ENCODE measurements at regions not wholly inside any gene's neighbourhood (a gene's known extent, or its start where the extent isn't known, plus 50 kb on each side); places are given as distances from the start of the nearest gene placed in this dataset.

DNA sequence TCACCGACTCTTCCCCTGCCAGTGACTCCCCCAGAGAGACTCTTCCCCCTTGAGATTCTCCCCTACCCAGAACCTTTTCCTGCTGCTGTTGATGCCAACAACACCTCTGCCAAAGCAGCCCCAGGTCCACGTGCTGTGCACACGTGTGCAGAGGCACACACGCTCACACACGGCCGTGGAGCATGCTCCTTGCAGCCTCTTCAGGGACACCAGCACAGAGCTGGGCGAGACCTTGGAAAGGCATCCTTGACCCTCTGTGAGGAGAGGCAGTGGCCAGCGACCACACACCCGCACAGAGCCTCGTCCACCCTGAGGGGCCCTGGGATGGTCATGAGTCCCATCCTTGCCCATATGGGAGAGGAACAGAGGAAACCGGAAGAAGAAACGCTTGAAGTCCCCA, 181.9 kb downstream of the RBFOX3 start:
- no peak for DNase-seq (ENCODE audit: extremely low read depth, low read depth)

DNA sequence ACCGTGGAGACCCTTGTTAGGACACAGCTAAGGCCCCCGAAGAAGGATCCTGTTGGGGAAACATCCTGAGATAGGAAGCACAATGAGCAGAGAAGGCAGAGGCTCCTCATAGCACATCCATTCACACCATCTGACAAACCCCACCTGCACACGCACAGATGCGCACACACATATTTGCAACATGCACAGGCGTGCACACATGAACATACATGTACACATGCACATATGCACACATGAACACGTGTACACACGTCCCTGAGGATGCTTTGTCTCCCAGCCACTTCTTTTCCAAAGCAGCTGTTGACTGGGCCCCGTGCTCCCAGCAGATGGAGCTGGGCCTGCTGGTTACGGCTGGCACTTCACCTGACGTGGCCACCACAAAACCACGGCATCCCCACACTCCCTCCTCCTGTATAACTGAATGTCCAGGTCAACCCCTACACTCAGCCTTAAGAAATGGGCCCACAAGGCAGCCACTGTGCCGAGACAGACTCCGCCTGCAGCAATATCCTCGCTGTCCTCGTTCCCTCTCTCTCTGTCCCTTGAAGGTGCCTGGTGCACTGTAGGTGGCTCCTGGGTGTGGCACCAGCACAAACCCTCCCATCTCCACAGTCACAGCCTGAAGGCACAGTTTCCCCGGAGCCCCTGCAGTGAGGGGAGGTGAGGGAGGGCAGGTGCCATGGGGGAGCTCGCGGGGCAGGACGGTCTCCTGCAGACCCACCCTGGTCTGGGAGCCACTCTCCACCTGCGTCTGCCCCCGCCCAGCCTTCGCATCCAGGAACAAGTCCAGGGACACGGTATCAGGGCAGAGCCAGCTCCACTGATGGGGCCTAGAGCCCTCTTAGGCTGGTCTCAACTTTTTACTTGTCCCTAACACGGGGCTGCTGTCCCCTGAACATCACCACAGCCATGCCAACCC, 183.0 kb downstream of the RBFOX3 start:
- DNase-seq (ENCODE audit: extremely low read depth, low read depth): no peak

DNA sequence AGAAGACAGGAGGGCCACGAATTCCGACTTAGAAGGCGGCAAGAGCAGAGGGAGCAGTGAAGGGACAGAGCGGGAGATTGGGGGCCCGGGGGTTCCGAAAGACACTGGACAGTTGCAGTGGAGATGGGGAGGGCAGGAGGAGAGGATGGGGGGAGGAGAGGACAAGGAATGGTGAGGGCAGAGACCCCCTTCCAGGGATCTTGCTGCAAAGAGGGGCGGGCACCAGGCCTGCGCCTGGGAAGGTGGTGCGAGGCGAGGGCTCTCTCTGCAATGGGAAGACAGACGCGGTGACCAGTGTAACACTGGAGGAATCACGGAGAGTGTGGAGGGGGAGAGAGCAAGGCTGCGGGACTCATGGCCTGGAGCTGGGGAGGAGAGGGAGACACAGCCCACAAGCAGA, 185.2 kb downstream of the RBFOX3 start:
- no peak for DNase-seq (ENCODE audit: extremely low read depth, low read depth)

DNA sequence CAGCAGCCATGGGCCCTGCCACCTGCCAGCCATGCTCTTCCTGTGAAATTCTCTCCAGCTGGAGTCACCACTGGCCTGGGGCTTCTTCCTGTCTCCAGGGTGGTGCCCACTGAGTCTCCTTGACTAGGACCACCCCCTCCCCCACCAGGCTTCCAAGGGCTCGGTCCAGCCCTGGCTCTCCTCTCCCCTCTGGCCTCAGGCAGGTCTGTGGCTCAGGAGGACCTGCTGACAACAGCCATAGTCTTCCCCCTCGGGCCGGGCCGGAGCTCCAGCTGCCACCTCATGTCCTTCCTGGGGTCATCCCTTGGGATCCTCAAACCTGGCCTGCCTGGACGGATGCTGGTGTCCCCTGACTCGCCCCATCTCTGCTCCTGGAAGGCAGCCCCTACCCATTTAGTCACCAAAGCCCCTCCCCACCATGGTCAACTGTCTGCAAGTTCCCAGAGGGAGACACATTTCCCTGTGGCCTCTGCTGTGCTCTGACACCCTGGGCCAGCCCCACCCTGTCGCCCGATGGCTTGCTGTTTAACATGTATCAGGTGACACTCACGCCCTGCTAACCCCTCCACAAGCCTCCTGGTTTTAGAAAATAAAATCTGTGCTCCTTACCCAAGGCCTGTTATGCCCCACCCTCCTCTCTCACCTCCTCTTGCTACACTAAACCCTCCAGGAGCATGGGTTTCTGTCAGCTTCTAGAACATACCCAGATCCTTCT, 186.2 kb downstream of the RBFOX3 start:
- DNase-seq (ENCODE audit: extremely low read depth, low read depth): no peak

DNA sequence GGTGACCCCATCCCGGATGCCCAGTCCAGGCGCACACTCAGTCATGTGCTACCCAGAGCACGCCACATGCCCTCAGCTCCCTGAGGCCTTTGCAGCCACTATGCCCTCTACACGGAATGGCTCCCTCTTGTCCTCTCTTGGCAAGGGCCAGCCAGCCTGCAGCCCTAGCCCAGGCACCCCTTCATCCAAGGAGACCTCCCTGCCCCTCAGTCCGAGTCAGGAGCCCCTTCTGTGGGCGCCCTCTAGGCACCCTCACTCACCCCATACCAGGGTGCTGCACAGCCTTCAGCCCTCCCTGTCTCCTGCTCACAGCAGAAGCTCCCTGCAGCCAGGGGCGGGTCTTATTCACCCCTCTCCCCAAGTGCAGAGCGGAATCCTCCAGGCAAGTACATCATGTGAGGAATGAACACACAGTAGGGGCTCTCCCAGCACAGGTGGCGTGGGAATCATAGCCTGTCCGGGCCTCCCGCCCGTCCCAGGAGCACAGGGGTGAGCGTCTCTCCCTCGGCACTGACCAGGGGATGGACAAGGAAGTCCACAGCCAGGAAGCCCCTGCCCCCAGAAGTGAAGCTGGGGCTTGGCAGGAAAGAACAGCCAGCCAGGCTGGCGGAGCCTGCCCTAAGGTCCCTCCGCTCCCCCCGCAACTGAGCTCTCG, 186.9 kb downstream of the RBFOX3 start:
- no peak for DNase-seq (ENCODE audit: extremely low read depth, low read depth)

DNA sequence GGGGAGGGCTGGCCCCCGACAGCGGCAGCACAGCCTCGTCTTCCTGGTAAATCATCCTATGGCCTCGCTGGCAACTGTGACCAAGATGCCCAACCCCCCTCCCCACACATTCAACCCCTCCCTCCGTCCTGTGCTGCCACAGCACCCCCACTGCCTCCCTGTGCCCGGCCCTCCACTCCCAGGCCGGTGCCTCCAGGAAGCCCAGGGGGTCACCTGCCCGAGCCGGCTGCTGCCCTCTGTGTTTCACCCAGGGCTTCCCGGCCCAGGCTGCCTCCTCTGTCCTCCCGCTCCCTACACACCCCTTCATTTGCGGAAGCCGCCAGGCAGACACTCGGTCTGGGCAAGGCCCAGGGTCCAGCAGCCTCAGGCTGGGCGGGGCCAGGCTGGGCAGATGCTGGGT, 188.6 kb downstream of the RBFOX3 start:
- DNase-seq (ENCODE audit: extremely low read depth, low read depth): no peak

DNA sequence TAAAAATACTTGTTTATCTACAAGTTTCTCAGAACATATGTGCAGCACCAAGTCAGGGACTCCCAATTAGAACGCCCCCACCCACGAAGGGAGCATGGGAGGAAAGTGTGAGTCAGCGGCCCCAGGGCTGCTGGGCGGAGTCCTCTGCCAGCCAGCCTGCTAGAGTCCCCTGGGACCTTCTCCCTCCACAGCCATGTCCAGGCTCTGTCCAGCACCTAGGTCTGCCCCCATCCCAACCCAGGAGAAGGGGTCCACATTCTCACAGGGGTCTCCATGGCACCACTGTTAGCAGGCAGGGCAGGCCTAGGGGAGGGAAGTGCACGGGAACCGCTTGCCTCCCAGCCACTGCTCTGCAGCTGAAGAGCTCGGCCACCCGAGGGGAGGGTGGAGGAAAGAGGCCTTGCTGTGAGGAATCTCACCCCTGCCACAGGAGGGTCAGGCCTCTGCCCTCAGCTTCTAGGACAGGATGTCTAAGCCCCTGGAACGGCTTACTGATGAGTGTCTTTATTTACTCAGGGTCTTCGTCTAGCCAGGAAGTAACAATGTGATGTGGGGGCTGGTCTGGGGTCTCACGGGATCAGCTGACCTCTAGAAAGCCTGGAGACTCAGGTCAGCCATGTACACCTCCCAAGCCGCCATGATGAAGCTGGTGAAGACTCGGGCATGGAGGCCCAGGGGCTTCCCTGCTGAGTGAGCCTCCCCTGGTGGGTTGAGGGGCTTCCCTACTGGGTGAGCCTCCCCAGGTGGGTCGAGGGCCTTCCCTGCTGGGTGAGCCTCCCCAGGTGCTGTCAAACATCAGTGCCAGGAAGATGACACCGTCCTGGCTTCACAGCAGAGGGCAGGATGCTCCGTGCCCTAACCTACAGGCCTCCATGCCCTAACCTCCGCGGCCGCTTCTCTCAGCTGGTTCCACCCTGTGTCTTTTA, 190.3 kb downstream of the RBFOX3 start:
- DNase-seq (ENCODE audit: extremely low read depth, low read depth): peak; percentile 60

DNA sequence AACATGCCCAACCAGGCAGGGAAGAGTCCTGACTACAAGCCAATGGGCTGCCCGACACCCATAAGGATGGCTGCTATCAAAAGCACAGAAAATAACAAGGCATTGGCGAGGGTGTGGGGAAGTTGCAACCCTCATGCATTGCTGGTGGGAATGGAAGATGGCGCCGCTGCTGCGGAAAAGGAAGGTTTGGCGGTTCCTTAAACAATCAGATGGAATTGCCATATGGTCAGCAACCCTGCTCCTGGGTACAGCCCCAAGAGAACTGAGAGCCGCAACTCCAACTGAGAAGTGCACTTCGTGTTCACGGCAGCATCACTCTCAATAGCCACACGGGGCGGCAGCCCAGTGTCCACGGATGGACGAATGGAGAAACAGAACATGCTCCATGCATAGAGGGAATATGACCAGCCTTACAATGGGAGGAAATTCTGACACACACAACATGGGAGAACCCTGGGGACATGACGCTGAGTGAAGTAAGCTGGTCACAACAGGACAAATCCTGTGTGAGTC, 193.3 kb downstream of the RBFOX3 start:
- DNase-seq (ENCODE audit: extremely low read depth, low read depth): no peak

DNA sequence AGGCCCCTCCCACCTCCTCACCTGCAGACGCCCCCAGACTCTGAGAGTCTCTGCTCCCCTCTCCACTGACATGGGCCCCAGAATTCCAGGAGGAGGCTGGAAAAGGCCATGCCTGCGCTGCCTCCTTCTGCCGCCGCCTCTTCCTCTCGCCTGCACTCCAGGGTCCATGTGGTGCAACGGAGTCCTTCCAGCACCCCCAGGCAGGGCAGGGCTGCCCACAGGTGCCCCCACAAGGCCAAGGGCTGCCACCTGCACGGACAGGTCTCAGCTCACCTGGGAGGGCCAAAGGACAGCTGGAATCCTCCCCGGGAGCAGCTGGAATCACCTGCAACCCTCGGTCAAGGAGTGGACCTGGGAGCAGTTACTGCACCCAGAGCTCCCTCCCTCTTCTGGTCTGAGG, 194.9 kb downstream of the RBFOX3 start:
- no peak for DNase-seq (ENCODE audit: extremely low read depth, low read depth)

DNA sequence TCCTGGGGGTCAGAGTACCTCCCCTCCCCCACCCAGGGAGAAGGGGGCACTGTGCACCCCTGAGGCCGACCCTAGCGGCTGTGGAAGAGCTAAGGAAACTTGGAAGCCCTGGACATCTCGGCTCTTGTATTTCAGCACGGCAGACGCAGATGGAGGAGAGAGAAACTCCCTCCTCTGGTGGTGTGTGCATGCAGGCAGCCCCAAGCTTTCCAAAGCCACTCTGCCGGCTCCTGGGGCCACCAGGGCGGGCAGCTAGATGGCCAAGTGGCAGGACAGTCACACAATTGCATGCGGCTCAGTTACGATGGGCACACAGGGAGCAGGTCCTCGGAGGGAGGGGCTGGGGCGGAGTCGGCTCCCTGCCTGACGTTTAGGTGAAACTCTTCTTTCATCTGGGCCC, 195.5 kb downstream of the RBFOX3 start:
- DNase-seq (ENCODE audit: extremely low read depth, low read depth): no peak

DNA sequence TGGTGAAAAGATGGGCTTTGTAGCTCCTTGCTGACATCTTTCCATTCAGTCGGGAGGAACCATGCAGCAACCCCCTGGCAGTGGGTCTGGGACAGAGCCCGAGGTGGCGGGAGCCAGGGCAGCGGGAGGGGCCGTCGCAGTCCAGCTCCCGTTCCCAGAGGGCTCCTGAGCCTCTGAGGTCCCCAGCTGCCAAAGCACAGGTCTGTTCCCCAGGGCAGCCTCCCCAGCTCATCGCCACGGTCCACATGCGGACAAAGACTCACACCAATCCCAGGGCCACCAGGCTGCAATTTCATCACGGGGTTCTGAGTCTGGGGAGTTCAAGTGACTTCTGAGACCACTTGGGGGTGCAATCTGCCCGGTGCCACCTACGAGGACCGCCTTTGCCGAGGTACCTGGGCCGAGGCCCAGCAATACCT, 196.0 kb downstream of the RBFOX3 start:
- DNase-seq (ENCODE audit: extremely low read depth, low read depth): no peak

DNA sequence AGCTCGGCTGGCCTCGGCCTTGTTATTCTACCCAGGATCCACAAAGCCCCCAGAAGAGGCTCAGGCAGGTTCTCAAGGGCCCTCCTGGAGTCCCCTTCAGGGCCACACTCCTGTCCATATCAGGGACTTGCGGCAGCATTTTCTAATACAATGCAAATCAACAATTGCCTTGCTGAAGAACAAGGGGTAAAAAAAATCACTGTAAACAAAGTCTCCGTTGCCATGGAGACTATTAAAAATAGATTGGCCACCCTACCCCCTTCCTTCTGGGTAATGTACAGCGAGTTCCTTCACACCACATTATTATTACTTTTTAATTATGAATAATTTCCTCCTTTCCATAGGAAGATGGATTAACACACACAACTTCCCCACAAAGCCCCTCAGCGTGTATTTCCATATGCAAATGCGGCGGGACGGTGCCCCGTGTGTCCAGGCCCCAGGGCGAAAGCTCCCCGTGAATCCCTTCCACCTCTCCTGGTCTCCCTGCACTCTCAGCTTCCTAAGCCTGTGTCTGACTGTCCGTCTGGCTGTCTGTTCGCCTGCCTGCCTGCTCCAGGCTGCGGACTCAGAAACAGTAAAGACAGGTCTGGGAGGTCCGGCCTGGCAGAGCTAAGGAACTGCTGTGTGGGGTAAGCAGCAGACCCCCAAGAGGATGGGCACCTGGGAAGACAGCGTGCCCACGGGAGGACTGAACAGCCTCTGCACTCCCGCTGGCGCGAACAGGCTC, 196.6 kb downstream of the RBFOX3 start:
- DNase-seq (ENCODE audit: extremely low read depth, low read depth): no peak

DNA sequence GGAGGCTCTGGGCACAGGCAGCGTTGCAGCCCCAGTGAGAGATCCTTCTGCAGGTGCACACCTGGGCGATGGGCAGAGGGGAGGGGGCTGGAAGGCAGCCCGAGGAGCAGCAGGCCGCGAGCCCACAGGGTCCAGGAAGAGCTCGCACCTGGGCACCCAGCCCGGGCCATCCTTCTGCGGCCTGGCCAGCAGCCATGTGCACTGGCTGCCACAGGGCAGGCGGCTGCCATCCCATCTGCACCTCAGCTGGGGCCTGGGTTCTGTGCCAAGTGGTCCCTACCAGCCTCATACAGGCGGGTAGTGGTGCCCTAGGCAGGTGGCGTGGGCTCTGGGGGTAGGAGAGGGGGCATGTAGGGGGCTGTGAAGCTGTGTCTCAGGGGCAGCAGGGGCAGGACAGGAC, 197.2 kb downstream of the RBFOX3 start:
- DNase-seq (ENCODE audit: extremely low read depth, low read depth): no peak

DNA sequence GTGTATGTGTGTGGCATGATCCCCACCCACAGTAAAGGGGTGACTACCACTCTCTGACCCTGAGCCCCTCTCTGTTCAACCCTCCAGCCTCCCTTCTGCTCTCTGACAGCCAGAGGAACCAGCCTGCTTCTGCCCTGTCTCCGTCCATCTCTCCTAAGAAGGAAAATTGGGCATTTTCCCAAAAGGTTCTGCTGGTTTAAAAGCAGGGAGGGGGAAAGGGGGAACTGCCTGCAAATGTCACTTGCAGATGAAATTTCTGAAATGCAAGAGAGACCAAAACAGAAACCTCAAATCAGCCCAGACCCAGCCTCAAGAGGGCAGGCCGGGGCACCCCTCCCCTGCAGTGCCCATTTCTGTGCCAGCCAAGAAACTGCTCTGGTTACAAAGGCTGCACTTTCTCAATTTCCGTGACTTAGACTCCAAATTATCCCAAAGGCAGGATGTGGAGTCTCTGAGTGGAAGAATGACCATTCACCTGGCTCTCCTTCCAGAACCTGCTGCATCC, 197.9 kb downstream of the RBFOX3 start:
- DNase-seq (ENCODE audit: extremely low read depth, low read depth): no peak

DNA sequence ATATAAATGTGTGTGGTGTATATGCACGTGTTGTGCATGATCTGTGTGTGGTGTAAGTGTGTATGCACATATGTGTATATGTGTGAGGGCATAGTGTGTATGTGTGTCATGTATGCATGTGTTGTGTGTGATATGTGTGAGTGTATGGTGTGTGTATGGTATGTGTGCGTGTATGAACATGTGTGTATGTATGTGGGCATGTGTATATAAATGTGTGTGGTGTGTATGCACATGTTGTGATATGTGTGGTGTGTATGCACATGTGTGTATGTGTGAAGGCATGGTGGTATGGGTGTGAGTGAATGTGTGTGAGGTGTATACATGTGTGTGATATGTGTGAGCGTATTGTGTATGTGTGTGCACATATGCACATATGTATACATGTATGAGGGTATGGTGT, 198.7 kb downstream of the RBFOX3 start:
- DNase-seq (ENCODE audit: extremely low read depth, low read depth): no peak

DNA sequence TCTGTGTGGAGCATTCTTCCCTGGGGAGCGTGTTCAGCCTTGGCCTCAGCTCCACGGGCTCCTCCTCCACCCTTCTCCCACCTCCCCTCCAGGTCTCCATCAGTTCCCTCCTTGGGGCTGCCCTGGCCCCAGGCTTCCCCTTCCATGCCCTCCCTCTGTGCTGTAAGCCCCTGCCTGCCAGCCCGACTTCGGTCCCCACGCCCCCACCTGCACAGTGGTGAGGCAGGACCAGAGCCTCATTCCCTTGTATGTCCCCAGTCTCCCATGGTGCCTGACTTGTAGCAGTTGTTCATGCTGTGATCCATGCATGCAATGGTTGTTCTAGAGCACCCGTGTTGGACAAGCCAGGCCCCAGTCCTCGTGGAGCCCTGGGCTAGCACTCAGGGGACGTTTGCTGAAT, 199.4 kb downstream of the RBFOX3 start:
- DNase-seq (ENCODE audit: extremely low read depth, low read depth): no peak

DNA sequence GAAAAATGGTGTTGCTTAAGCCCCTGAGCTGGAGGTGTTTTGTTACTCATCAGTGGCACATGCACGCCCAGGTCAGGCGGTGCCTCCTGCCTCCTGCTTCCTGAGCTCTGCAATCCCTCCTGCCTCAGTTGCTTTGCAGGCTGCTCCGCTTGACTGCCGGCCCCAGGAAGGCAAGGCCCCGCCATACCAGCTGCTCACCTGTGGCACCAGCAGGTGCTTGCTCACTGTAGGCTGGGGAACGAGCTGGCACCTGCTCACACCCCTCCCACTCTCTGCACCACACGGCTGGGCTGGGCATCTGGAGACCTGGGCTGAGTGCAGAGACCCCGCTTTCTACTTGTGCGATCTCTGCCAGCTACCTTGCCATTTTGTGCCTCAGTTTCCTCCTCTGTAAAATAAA, 200.2 kb downstream of the RBFOX3 start:
- DNase-seq (ENCODE audit: extremely low read depth, low read depth): no peak

DNA sequence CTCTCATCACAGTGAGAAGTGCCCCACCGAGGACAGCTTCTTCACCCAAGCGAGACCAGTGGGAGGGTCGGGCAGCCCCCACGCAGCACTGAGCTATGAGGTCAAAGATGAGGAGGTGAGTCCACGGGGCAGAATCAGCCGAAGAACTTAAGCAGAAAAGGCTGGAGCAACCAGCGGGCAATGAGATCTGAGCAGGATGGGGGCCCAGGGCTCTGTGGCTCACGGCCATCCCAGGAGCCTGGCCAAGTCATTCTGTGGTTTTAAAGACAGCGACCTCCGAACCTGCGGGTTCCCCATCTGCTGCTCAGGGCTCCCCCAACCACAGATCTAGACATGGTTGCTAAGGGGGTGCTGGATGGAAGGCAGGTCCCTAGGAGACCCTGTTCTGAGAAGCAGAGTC, 202.6 kb downstream of the RBFOX3 start:
- no peak for DNase-seq (ENCODE audit: extremely low read depth, low read depth)

DNA sequence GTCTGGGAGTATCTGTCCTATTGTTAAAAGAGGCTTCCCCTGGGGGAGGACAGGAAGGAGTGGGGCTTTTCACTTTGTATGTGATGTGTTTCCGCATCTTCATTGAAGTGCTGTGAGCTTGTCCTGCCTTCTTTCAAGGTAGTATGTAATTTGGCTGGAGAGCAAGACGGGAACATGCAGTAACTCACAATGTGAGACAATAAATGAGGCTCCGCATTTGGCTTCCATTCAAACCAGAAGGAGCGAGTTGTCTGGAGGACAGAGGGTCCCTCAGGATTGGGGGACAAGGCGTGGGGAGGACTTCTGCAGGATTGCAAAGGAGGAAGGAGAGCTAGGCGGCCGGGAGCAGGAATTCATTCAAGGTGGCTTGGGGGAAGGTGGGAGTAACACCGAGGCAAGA, 203.5 kb downstream of the RBFOX3 start:
- DNase-seq (ENCODE audit: extremely low read depth, low read depth): no peak
